AG08395 (cell line): ENCODE measurements at regions not wholly inside any gene's neighbourhood (a gene's known extent, or its start where the extent isn't known, plus 50 kb on each side); places are given as distances from the start of the nearest gene placed in this dataset.

Experiments used
- DNase-seq: peaks from one replicate; pipeline ENCODE4 v3.0.0; 2012; ENCODE audit warnings: mixed read lengths, low spot score

- DNase-seq, result no peak
Observed at GRCh38 chr13:71967990-71968389, 101.0 kb upstream of the DACH1 start.

- no peak for DNase-seq
Observed at GRCh38 chr13:71964491-71965100, 97.6 kb upstream of the DACH1 start.

- DNase-seq, result no peak
Observed at GRCh38 chr13:71962735-71963134, 95.7 kb upstream of the DACH1 start.

GRCh38 chr13:71962126-71962525, 95.1 kb upstream of the DACH1 start:
- DNase-seq, result no peak

- no peak for DNase-seq
Observed at GRCh38 chr13:71949441-71949840, 82.4 kb upstream of the DACH1 start.

- DNase-seq, result no peak
Observed at GRCh38 chr13:71939186-71939585, 72.2 kb upstream of the DACH1 start.

GRCh38 chr13:71935166-71935840, 68.3 kb upstream of the DACH1 start:
- DNase-seq, result no peak

GRCh38 chr13:71924931-71925330, 57.9 kb upstream of the DACH1 start:
- DNase-seq, result no peak

- no peak for DNase-seq
Observed at GRCh38 chr13:71922194-71922593, 55.2 kb upstream of the DACH1 start.
